H1 (cell line): ENCODE measurements at regions not wholly inside any gene's neighbourhood (a gene's known extent, or its start where the extent isn't known, plus 50 kb on each side); places are given as distances from the start of the nearest gene placed in this dataset.

Source experiments
- CHD2 ChIP-seq: IDR thresholded peaks from 2 replicates; pipeline ENCODE4 v1.6.1; 2012; ENCODE audit warnings: low read length, improper control_type of control experiment
- EP300 ChIP-seq, 2 experiments: IDR thresholded peaks; 1 replicate in 1 of 2; 2 replicates in 1 of 2; pipeline ENCODE4 v1.6.1; 2011 to 2012; ENCODE audit warnings: low read depth in 2 of 2, low read length in 2 of 2, mild to moderate bottlenecking in 2 of 2, borderline replicate concordance in 1 of 2, inconsistent platforms in 1 of 2, moderate library complexity in 1 of 2
- EZH2 ChIP-seq: fragments of 200-600 bp; sonication (generic); IDR thresholded peaks from 2 replicates; pipeline ENCODE4 v1.7.1; 2012; ENCODE audit warnings: low read depth, mild to moderate bottlenecking, moderate library complexity, low read length, inconsistent platforms; ENCODE audit not compliant: severe bottlenecking
- GTF2F1 ChIP-seq: IDR thresholded peaks from 2 replicates; pipeline ENCODE4 v1.6.1; 2012; ENCODE audit warnings: low read depth, low read length, improper control_type of control experiment, borderline replicate concordance
- MAFK ChIP-seq: IDR thresholded peaks from 2 replicates; pipeline ENCODE4 v1.6.1; 2012; ENCODE audit warnings: low read depth, mild to moderate bottlenecking, improper control_type of control experiment, low read length
- PHF8 ChIP-seq: fragments of 200-600 bp; sonication (generic); conservative IDR thresholded peaks from 2 replicates; pipeline ENCODE4 v1.7.1; 2012; ENCODE audit warnings: low read depth, mild to moderate bottlenecking, inconsistent platforms, low read length, moderate library complexity
- POLR2AphosphoS5 ChIP-seq: IDR thresholded peaks from 2 replicates; pipeline ENCODE4 v1.6.1; 2011; ENCODE audit warnings: low read depth, low read length
- SIN3A ChIP-seq, 2 experiments: IDR thresholded peaks in 1 of 2; conservative IDR thresholded peaks in 1 of 2; 2 replicates each; pipeline ENCODE4 v1.6.1; 2011 to 2012; ENCODE audit warnings: low read length in 2 of 2, improper control_type of control experiment in 1 of 2, low read depth in 1 of 2, mild to moderate bottlenecking in 1 of 2
- SP2 ChIP-seq: IDR thresholded peaks from 2 replicates; pipeline ENCODE4 v1.6.1; 2012; ENCODE audit warnings: mild to moderate bottlenecking, low read length, inconsistent platforms
- TCF12 ChIP-seq: IDR thresholded peaks from 2 replicates; pipeline ENCODE4 v1.6.1; 2011; ENCODE audit warnings: low read depth, mild to moderate bottlenecking, low read length
- ZNF274 ChIP-seq: IDR thresholded peaks from 2 replicates; pipeline ENCODE4 v1.7.0; 2012; ENCODE audit warnings: low read length, borderline replicate concordance; ENCODE audit errors: extremely low read depth
- TF ChIP-seq, protein P1 (sequence below), 3 experiments: IDR thresholded peaks; 1 replicate in 2 of 3; 2 replicates in 1 of 3; pipeline versions ENCODE4 v1.5.1 to v1.6.1; 2011; ENCODE audit warnings: low read length in 3 of 3, mild to moderate bottlenecking in 3 of 3, inconsistent platforms in 2 of 3, low read depth in 1 of 3, moderate library complexity in 1 of 3; ENCODE audit not compliant: insufficient read depth in 1 of 3; ENCODE audit errors: control extremely low read depth in 1 of 3
- TF ChIP-seq, protein P2 (sequence below): IDR thresholded peaks from 2 replicates; pipeline ENCODE4 v1.6.1; 2012; ENCODE audit warnings: inconsistent platforms
- TF ChIP-seq, protein P3 (sequence below): IDR thresholded peaks from 2 replicates; pipeline ENCODE4 v1.6.1; 2011; ENCODE audit warnings: low read length, improper control_type of control experiment

DNA sequence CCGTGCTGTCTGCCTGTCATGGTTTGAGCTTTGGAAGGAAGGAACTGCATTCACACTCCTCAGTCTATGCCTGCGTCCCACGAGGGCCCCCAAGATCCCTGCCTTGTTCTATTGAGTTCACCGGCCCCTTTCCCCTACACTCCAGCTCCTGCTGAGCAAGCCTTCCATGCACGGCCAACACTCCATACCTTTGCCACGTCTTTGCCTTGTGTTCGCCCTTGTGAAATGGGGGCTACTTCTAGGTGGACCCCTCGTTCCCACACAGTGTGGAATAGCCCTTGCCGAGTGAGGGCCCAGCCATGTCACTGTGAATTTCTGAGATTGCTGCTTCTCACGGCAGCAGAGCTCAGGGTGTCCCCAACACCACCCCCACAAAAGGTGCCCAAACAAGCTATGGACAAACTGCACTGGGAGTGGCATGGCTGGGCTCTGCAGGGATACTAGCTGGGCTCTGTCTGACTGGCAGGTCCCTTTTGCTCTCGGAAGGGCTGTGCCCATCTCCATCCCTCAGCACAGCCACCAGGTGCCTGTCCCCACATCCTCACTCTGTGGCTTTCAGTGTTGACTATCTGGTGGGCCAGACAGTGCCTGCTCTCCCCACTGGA is 67.9 kb upstream of the ADAMTS2 start:
- TF ChIP-seq, protein P1, sequence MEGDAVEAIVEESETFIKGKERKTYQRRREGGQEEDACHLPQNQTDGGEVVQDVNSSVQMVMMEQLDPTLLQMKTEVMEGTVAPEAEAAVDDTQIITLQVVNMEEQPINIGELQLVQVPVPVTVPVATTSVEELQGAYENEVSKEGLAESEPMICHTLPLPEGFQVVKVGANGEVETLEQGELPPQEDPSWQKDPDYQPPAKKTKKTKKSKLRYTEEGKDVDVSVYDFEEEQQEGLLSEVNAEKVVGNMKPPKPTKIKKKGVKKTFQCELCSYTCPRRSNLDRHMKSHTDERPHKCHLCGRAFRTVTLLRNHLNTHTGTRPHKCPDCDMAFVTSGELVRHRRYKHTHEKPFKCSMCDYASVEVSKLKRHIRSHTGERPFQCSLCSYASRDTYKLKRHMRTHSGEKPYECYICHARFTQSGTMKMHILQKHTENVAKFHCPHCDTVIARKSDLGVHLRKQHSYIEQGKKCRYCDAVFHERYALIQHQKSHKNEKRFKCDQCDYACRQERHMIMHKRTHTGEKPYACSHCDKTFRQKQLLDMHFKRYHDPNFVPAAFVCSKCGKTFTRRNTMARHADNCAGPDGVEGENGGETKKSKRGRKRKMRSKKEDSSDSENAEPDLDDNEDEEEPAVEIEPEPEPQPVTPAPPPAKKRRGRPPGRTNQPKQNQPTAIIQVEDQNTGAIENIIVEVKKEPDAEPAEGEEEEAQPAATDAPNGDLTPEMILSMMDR (IDR thresholded peaks at IDR 0.05; ENCODE audit: control extremely low read depth in 1 of 3, insufficient read depth in 1 of 3, low read depth in 1 of 3, low read length in 3 of 3) = no peak
- TF ChIP-seq ZNF274 (no peak), TCF12 (no peak), PHF8 (no peak), GTF2F1 (no peak), MAFK (no peak), EP300 (IDR thresholded peaks at IDR 0.05; ENCODE audit: borderline replicate concordance in 1 of 2, low read depth in 2 of 2, low read length in 2 of 2) (no peak), SIN3A (conservative IDR thresholded peaks at IDR 0.05 in 1 of 2, IDR thresholded peaks at IDR 0.05 in 1 of 2; ENCODE audit: low read depth in 1 of 2, low read length in 2 of 2) (no peak), POLR2AphosphoS5 (no peak), CHD2 (no peak), EZH2 (no peak), SP2 (no peak)
- TF ChIP-seq, protein P2, sequence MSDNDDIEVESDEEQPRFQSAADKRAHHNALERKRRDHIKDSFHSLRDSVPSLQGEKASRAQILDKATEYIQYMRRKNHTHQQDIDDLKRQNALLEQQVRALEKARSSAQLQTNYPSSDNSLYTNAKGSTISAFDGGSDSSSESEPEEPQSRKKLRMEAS = no peak
- TF ChIP-seq, protein P3, sequence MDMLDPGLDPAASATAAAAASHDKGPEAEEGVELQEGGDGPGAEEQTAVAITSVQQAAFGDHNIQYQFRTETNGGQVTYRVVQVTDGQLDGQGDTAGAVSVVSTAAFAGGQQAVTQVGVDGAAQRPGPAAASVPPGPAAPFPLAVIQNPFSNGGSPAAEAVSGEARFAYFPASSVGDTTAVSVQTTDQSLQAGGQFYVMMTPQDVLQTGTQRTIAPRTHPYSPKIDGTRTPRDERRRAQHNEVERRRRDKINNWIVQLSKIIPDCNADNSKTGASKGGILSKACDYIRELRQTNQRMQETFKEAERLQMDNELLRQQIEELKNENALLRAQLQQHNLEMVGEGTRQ = no peak
